ENCODE measurements at regions not wholly inside any gene's neighbourhood (a gene's known extent, or its start where the extent isn't known, plus 50 kb on each side); places are given as distances from the start of the nearest gene placed in this dataset.

- DNase-seq (ENCODE audit: low read depth in 2 of 2): no peak
Measured at GRCh38 chr2:6264198-6264597, 572.0 kb downstream of the SOX11 start.

DNA sequence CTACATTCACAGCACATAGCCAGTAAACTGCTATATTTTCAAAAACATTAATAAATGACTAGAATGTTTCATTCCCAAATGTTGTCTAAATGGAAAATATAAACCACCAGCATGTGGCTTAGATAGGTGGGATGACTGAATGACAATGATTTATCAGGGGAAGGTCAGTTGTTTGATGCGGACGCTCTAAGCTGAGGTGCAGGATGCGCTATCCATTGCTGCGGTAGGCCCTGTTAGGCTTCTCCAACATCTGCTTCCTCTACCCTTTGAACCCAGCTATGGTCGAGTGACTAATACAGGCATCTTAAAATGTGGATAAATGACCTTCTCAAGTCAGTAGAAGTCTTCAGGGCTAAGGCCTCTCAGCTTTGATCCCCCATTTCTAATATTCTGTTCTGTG lies 584.2 kb downstream of the CMPK2 start:
- no peak for DNase-seq (ENCODE audit: low read depth in 2 of 2)

- DNase-seq (ENCODE audit: low read depth in 2 of 2): no peak
Measured at GRCh38 chr2:6283259-6283658, 582.4 kb downstream of the CMPK2 start.

GRCh38 chr2:6287406-6287805 lies 578.3 kb downstream of the CMPK2 start:
- no peak for DNase-seq (ENCODE audit: low read depth in 2 of 2)

- DNase-seq (ENCODE audit: low read depth in 2 of 2): no peak
Measured at GRCh38 chr2:6288791-6289190, 576.9 kb downstream of the CMPK2 start.

- no peak for DNase-seq (ENCODE audit: low read depth in 2 of 2)
Measured at GRCh38 chr2:6290217-6291015, 575.3 kb downstream of the CMPK2 start.

- DNase-seq (ENCODE audit: low read depth in 2 of 2): no peak
Measured at GRCh38 chr2:6294791-6295190, 570.9 kb downstream of the CMPK2 start.

DNA sequence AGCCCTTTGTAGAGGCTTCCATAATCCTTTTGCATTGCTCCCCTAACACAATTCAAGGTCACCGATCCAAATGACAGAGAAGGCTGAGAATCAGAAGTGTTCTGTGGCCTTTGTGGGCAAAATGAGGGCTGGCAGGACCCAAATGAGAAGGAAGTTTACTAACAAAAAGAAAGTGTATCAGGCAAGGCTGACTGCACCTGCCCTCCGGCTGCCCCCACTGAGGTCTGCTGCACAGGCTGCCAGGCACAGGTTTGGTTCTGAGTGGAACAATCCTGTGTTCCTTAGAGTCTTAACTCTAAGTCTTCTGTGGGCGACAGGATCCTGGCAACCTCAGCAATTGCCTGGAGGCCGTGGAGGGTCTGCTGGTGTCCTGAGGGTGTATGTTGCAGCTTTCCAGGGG lies 568.5 kb downstream of the CMPK2 start:
- DNase-seq (ENCODE audit: low read depth in 2 of 2): no peak

DNA sequence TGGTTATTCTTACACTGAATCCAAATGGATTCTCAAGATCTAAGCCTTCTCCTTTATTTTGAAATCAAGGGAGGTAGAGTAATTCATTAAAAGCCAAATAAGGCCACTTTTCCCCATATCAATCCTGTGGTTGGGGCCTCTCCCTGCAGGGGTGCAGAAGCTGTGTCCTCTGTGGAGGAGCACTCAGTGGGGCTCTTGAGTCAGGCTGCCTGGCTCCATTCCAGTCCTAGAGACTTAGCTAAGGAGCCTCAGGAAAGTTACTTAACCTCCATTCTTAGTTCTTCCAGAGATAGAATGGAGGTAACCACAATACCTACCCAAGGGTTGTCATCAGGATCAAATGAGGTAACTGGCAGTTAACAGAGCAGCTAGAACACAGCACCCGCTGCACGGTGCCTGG lies 564.3 kb downstream of the CMPK2 start:
- DNase-seq (ENCODE audit: low read depth in 2 of 2): no peak

DNA sequence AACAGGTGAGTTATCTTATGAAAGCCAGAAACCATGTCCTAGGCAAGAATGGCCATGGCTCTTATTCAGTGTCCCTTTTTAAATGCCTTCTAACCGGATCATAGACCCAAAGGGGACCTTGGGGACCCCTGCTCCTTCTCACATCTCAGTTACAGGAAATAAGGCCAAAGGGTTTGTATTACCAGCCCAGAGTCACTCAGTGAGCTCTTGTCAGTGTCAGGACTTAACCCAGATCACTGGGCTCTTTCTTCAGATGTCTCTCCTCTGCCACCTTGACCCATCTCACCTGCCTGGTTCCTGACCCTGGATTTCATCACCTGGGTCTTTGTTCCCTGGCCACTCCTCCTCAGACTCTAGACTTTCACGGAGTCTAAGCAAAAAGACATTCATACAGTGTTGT lies 556.7 kb downstream of the CMPK2 start:
- no peak for DNase-seq (ENCODE audit: low read depth in 2 of 2)

DNA sequence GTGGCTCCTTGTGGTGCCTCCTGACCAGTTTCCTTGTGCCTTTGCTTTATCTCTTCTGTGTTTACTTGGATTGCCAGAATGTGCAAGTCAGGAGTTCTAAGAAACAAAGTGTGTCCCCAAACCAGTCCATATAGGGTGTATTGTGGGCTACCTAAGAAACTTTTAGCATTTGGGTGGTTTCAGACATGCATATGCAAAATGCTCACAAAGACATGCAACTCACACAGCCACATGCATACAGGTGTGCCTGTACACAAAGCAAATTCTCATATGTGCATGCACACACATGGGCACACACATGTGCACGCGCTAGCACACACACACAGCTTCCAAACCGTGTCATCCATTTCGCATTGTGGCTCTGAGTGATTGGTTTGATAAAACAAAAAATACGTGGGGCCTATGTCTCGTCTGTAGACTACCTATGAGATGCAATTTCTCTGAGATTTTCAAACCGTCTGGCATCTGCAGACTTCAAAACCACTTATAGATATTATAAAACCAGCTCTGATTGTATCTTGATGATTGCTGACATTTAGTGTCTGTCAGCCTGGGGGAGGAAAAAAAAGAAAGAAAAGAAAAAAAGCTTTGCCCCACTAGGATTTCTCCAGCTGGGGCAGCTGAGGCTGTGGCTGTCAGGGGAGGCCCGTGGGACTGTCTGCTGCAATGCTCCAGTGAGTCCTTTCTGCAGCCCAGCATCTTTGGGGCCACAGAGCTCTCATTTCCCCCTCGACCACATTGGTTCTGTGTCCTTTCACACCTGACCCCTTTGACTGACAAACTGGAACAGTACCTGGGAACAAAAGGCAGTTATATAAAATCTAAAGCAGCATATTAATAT lies 556.1 kb downstream of the CMPK2 start:
- no peak for DNase-seq (ENCODE audit: low read depth in 2 of 2)

DNA sequence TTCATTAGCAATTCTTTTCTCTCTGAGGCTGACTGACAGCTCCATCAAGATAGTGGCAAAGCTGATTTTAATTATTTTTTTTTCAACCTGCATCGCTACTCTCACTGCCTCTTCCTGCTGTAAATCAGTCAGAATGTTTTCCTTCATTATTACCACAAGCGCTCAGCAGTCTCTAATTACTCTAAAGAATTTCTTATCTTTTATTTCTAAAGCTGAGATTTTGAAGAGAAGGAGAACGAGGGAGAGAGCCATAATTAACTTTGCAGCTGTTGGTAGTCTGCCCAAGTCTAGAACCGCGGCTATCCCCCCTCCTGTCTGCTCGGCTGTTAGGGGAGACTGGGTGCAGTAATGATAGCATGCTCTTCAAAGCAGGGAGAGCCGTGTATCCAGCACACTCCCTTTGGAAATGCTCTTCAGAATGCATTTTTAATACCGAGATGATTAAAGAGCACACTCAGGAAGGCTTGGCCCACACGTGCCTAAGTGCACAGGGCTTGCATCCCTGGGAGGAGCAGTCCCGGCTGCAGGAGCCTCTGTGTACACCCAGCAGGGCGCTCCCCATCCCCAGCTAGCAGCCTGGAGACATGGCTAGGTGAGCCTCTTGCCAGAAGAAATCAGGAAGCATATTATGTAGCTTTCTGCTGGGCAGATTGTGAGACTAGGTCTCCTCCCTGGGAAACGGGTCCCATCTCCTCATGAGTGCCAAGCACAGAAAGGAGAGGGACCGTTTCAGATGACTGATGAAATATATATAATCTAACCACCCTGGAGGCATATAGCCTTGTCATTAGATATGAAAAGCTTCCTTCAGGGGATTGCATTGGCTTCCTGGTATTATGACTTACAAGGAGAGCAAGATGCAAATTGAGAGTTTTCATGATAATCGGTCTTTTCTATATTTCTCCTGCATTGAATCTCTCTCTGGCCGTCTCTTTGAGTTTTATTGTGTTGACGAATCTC lies 555.2 kb downstream of the CMPK2 start:
- no peak for DNase-seq (ENCODE audit: low read depth in 2 of 2)

DNA sequence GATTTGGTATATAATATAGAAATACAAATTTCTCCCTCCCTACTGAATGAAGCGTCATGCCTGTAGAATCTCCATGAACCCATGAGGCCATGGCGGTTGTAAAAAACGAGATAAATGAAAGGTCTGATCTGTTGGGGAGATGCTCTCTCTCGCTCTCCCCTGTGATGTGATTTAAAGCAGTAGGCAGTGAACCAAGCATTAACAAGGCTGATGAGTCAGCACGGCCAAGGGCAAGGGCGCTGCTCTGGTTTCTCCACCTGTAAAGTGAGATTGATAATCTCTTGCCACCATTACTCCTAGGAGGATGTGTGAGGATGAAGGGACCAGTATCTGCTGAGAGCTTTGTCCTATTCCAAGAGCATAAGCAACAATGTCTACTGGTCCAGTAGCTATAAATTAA lies 553.3 kb downstream of the CMPK2 start:
- DNase-seq (ENCODE audit: low read depth in 2 of 2): no peak

- DNase-seq (ENCODE audit: low read depth in 2 of 2): peak; percentile 4 to 10
Measured at GRCh38 chr2:6314218-6314960, 551.3 kb downstream of the CMPK2 start.

DNA sequence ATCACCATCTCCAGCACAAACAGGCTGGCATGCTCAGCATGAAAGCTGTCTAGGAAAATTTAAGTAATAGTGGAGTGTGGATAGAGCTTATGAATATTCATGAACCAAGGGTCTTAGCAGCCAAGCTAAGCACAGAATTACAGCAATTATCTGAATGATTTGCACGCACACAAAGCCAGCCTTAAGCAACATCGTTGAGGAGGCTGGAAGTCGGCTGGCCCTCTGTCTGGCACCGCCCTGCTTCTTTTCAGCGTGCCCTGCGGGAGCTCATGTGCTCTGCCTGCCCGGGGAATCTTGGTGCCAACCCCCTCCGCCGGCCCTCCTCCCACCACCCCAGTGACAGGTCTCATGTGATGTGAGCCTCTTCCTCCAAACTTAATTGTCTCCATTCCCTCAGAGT lies 540.1 kb downstream of the CMPK2 start:
- no peak for DNase-seq (ENCODE audit: low read depth in 2 of 2)

DNA sequence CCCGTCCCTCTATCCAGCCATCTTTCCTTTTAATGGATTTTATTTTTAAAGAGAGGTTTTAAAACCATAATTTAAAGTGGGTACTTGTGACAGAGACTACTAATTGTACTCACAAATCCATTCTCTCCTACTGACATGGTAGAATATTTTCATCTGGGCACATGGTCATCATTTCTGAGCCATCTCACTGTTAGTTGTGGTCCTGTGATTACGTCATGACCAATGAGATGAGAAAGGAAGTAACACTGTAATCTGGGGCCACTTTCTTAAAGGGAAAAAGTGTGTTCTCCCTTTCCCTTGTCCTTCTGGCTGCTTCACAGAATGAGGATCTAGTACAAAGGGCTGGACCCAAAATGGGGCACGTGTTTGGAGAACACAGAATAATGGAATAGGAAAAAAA lies 538.7 kb downstream of the CMPK2 start:
- no peak for DNase-seq (ENCODE audit: low read depth in 2 of 2)

DNA sequence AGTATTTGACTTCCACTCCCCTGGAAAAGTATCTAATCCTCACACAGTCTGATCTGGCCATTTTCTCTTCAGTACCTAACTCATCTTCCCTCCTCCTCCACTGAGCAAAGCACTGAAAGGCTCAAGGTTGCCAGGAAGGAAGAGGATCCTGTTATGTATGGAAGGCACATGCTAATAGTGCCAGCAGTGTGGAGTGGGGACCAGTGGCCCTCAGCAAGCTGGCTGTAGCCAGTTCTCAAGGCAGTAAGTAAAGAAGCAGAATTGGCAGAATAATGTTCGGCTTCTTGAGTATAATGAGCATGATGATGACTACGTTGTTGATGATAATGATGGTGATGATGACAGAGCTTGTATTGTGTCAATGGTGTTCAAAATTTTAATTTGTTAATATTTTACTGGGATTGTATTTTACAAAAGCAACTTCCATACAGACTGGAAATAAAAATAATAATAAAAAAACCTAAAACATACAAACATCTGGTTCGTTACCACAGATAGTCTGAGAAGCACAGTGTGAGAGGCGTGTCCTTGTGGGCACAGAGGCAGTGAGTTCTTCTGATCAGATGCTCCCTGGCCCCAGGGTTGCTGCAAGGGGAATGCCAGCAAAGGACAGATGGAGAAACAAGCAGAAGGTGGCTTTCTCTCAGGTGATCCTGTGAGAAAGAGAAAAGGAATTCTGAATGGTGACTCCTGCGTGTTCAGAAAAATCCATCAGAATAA lies 528.8 kb downstream of the CMPK2 start:
- no peak for DNase-seq (ENCODE audit: low read depth in 2 of 2)

- DNase-seq (ENCODE audit: low read depth in 2 of 2): no peak
Measured at GRCh38 chr2:6337472-6337820, 528.3 kb downstream of the CMPK2 start.

DNA sequence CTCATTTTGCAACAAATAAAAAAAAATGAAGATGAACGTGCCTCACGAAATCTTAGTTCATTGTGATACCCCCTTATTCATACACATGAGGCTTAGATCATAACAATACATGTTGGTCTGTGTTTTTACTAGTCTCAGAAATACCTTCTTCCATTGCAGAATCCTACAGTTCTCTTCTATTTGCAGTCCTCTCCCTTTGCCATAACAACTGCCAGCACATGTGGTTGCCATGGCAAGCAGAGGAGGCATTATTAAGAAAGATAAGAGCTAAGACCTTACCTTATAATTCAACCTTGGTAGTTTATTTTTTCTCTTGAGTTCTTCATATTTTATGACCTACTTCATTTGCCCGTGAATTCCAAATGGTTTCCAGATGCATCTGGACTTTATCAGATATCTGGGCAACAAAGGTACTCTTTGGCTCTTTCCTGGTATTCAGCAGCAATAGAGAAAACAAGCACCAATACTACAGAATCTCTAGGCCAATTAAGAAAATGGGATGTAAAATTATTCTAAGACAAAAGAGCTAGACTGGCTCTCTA lies 524.0 kb downstream of the CMPK2 start:
- DNase-seq (ENCODE audit: low read depth in 2 of 2): no peak

- no peak for DNase-seq (ENCODE audit: low read depth in 2 of 2)
Measured at GRCh38 chr2:6342273-6342920, 523.3 kb downstream of the CMPK2 start.
